ENCODE measurements at regions not wholly inside any gene's neighbourhood (a gene's known extent, or its start where the extent isn't known, plus 50 kb on each side); places are given as distances from the start of the nearest gene placed in this dataset.
"Not testable (repeated sequence)": the region's sequence is repeated elsewhere in the genome, so short reads cannot be mapped to it uniquely, and the experiment has no call there.

- H3K18ac ChIP-seq (ENCODE audit: low read depth, low read length); CTCF ChIA-PET: not testable (repeated sequence)
Measured at GRCh38 chr2:156254637-156255067, 77.9 kb downstream of the NR4A2 start.

More at GRCh38 chr2:156254637-156255067, 77.9 kb downstream of the NR4A2 start:
- H3K4me3 ChIP-seq (ENCODE audit: insufficient read depth, low read depth, low read length); H3K79me1 ChIP-seq (ENCODE audit: low read depth in 1 of 2, low read length in 2 of 2); BruUV-seq (replicated peaks); H4K5ac ChIP-seq (ENCODE audit: low read depth, low read length); H3K56ac ChIP-seq (ENCODE audit: extremely low read depth, insufficient read depth, low read length); H3K9ac ChIP-seq (ENCODE audit: low read depth, low read length); DNase-seq; H2BK120ac ChIP-seq (ENCODE audit: low read depth, low read length); H2BK20ac ChIP-seq (ENCODE audit: low read depth, low read length); H3K36me3 ChIP-seq (ENCODE audit: control insufficient read depth, insufficient read depth, low read length); dilution Hi-C loops (cut with HindIII; ENCODE audit: low sequenced_read_pairs, unreplicated experiment); H3K4me2 ChIP-seq (ENCODE audit: low read depth, low read length); H2BK5ac ChIP-seq (ENCODE audit: low read depth, low read length, poor library complexity, severe bottlenecking); H4K20me1 ChIP-seq (ENCODE audit: insufficient read depth, low read length); H3K14ac ChIP-seq (replicated peaks; ENCODE audit: low read depth, low read length); H3K9me3 ChIP-seq (ENCODE audit: control insufficient read depth, insufficient read depth, low read length); H3K27me3 ChIP-seq (ENCODE audit: control insufficient read depth, insufficient read depth, low read length); in situ Hi-C loops (cut with MboI; ENCODE audit: low sequenced_read_pairs); H2AFZ ChIP-seq (replicated peaks; ENCODE audit: low read length, poor library complexity); H4K91ac ChIP-seq (ENCODE audit: insufficient read depth, low read depth, low read length); H3K4me1 ChIP-seq (ENCODE audit: control insufficient read depth, insufficient read depth, low read length); intact Hi-C loops (cut with micrococcal nuclease); H2BK15ac ChIP-seq (ENCODE audit: low read depth, low read length); H2AK9ac ChIP-seq (replicated peaks; ENCODE audit: low read depth, low read length, poor library complexity); H3K23ac ChIP-seq (ENCODE audit: low read depth, low read length); POLR2A ChIA-PET (ENCODE audit: unreplicated experiment); H4K8ac ChIP-seq (ENCODE audit: low read depth in 2 of 2, low read length in 2 of 2); H2AK5ac ChIP-seq (ENCODE audit: low read depth, low read length); H3K4ac ChIP-seq (ENCODE audit: low read depth, low read length); ATAC-seq (ENCODE audit: low read depth); H3K27ac ChIP-seq (ENCODE audit: insufficient read depth, low read length); H3K9me1 ChIP-seq (ENCODE audit: insufficient read depth, low read length): not testable (repeated sequence)
- WGBS, 2 experiments (ENCODE audit: extremely low coverage in 2 of 2, insufficient read length in 1 of 2) = no CpG with 5 or more reads among the region's 27 CpGs

Measured in IMR-90 (cell line).